MM.1S (cell line): ENCODE measurements at regions not wholly inside any gene's neighbourhood (a gene's known extent, or its start where the extent isn't known, plus 50 kb on each side); places are given as distances from the start of the nearest gene placed in this dataset.

Experiments used
- DNase-seq: peaks from one replicate; pipeline ENCODE4 v3.0.0-alpha.2; 2015
- H2AFZ ChIP-seq: fragments of 300-600 bp; sonication (generic); 2 replicates; pipeline ENCODE4 v1.6.0; 2016; ENCODE audit warnings: antibody characterized with exemption, low read length
- H3F3A ChIP-seq: fragments of 300-600 bp; sonication (generic); 2 replicates; pipeline ENCODE4 v1.6.1; 2016; ENCODE audit warnings: mild to moderate bottlenecking, antibody characterized with exemption, low read length, moderate library complexity, mixed read lengths; ENCODE audit not compliant: insufficient read depth
- H3K27ac ChIP-seq: fragments of 300-600 bp; sonication (generic); 2 replicates; pipeline ENCODE4 v1.5.1; 2016; ENCODE audit warnings: mild to moderate bottlenecking, low read length
- H3K27me3 ChIP-seq: fragments of 300-600 bp; sonication (generic); replicated peaks from 2 replicates; pipeline ENCODE4 v1.6.0; 2016; ENCODE audit warnings: low read length; ENCODE audit not compliant: insufficient read depth
- H3K36me3 ChIP-seq: fragments of 300-600 bp; sonication (generic); replicated peaks from 2 replicates; pipeline ENCODE4 v1.6.1; 2016; ENCODE audit warnings: mild to moderate bottlenecking, low read length, mixed read lengths; ENCODE audit not compliant: insufficient read depth
- H3K4me1 ChIP-seq: fragments of 300-600 bp; sonication (generic); 2 replicates; pipeline ENCODE4 v1.6.1; 2016; ENCODE audit warnings: low read length, mixed read lengths
- H3K4me2 ChIP-seq: fragments of 300-600 bp; sonication (generic); 2 replicates; pipeline ENCODE4 v1.6.0; 2016; ENCODE audit warnings: low read depth, low read length
- H3K4me3 ChIP-seq: fragments of 300-600 bp; sonication (generic); 2 replicates; pipeline ENCODE4 v1.5.1; 2016; ENCODE audit warnings: low read length, mixed read lengths
- H3K79me2 ChIP-seq: fragments of 300-600 bp; sonication (generic); 2 replicates; pipeline ENCODE4 v1.6.1; 2016; ENCODE audit warnings: mixed run types, low read length, mixed read lengths
- H3K9ac ChIP-seq: fragments of 300-600 bp; sonication (generic); 2 replicates; pipeline ENCODE4 v1.6.1; 2016; ENCODE audit warnings: low read length, mixed read lengths
- H3K9me2 ChIP-seq: fragments of 300-600 bp; sonication (generic); replicated peaks from 2 replicates; pipeline ENCODE4 v1.6.1; 2016; ENCODE audit warnings: mild to moderate bottlenecking, low read length, mixed read lengths; ENCODE audit not compliant: insufficient read depth
- H3K9me3 ChIP-seq: fragments of 300-600 bp; sonication (generic); replicated peaks from 2 replicates; pipeline ENCODE4 v1.6.1; 2016; ENCODE audit warnings: mild to moderate bottlenecking, low read length, mixed read lengths; ENCODE audit not compliant: insufficient read depth
- H4K20me1 ChIP-seq: fragments of 300-600 bp; sonication (generic); 2 replicates; pipeline ENCODE4 v1.6.1; 2016; ENCODE audit warnings: mild to moderate bottlenecking, low read length, moderate library complexity, mixed read lengths; ENCODE audit not compliant: insufficient read depth
- EZH2 ChIP-seq: fragments of 300-600 bp; sonication (generic); optimal IDR thresholded peaks from 2 replicates; pipeline ENCODE3; 2017; ENCODE audit warnings: low read depth, mild to moderate bottlenecking, antibody characterized with exemption, low read length, mixed read lengths
- EZH2phosphoT487 ChIP-seq: fragments of 300-600 bp; sonication (generic); IDR thresholded peaks from 2 replicates; pipeline ENCODE4 v1.6.1; 2018; ENCODE audit warnings: antibody characterized with exemption, low read length
- TF ChIP-seq, protein P1 (sequence below): fragments of 300-600 bp; sonication (generic); IDR thresholded peaks from 2 replicates; pipeline ENCODE4 v1.5.1; 2016; ENCODE audit warnings: antibody characterized with exemption, low read length, mixed read lengths

- no peaks in the 10 kb centered on the region for H3F3A ChIP-seq
- no peaks in the 10 kb centered on the region for H4K20me1 ChIP-seq
- H3K9me3 ChIP-seq = no peaks in the 10 kb centered on the region
- no peaks in the 10 kb centered on the region for H3K9me2 ChIP-seq
- no peak for DNase-seq
- no peak overlapping the region for H3K4me2 ChIP-seq
- H3K27ac ChIP-seq = no peak overlapping the region
- H3K4me3 ChIP-seq = no peak overlapping the region
- H3K79me2 ChIP-seq = no peaks in the 10 kb centered on the region
- H2AFZ ChIP-seq = no peak overlapping the region
- H3K27me3 ChIP-seq = no peaks in the 10 kb centered on the region
- TF ChIP-seq EZH2 (no peak), EZH2phosphoT487 (no peak)
- TF ChIP-seq, protein P1, sequence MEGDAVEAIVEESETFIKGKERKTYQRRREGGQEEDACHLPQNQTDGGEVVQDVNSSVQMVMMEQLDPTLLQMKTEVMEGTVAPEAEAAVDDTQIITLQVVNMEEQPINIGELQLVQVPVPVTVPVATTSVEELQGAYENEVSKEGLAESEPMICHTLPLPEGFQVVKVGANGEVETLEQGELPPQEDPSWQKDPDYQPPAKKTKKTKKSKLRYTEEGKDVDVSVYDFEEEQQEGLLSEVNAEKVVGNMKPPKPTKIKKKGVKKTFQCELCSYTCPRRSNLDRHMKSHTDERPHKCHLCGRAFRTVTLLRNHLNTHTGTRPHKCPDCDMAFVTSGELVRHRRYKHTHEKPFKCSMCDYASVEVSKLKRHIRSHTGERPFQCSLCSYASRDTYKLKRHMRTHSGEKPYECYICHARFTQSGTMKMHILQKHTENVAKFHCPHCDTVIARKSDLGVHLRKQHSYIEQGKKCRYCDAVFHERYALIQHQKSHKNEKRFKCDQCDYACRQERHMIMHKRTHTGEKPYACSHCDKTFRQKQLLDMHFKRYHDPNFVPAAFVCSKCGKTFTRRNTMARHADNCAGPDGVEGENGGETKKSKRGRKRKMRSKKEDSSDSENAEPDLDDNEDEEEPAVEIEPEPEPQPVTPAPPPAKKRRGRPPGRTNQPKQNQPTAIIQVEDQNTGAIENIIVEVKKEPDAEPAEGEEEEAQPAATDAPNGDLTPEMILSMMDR = no peak
- no peaks in the 10 kb centered on the region for H3K36me3 ChIP-seq
- H3K9ac ChIP-seq = no peak overlapping the region
- no peaks in the 10 kb centered on the region for H3K4me1 ChIP-seq
These were observed 237.6 kb upstream of the HDAC4 start for GRCh38 chr2:239638376-239638775.

DNA sequence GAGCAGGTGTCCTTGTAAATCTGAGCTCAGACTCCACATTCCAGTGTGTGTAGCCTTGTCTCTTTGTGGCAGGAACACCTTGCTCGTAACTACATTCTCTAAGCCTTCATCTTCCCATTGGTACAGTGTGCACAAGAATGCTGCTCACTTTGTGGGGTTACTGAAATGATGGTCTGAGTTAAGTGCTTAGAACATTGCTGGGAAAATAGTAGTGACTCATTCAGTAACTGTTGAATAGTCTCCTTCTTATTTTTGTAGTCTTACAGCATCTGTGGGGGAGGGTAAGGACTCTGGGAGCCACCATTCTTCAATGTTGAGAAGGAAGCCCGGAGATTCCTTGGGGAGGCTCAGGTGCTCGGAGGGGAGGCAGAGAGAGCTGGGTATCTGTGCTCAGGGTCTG, 236.0 kb upstream of the HDAC4 start:
- TF ChIP-seq, protein P1 = no peak
- TF ChIP-seq EZH2phosphoT487 (no peak), EZH2 (no peak)

DNA sequence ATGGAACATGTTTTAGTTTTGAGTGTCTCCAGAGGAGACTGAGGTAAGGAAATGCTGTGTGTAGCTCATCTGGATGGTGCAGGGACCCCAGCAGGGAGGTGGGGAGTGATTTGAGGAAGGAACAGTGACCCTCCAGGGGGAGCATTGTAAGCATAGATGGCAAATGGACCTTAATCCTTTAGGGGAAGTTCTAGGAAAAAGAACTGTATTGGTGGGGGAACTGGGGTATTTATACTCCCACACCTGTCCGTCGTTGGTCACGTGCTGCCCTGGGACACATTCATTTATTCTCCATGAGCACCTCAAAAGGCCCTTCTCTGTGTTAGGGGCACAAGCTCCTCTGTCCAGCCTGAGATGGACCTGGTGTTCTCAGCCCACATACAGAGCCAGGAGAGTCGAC, 233.9 kb upstream of the HDAC4 start:
- Histone ChIP-seq H3K4me2 (no peak overlapping the region), H3K27me3 (no peaks in the 10 kb centered on the region), H4K20me1 (no peaks in the 10 kb centered on the region), H3K27ac (no peak overlapping the region), H3K9ac (no peak overlapping the region), H2AFZ (no peak overlapping the region), H3K4me1 (no peaks in the 10 kb centered on the region), H3K4me3 (no peak overlapping the region), H3K9me2 (no peaks in the 10 kb centered on the region), H3K79me2 (no peaks in the 10 kb centered on the region), H3F3A (no peaks in the 10 kb centered on the region), H3K9me3 (no peaks in the 10 kb centered on the region), H3K36me3 (no peaks in the 10 kb centered on the region)
- DNase-seq = no peak
- TF ChIP-seq EZH2phosphoT487 = no peak
- TF ChIP-seq EZH2 = no peak
- TF ChIP-seq, protein P1 = no peak

More for the DNA sequence above, 236.0 kb upstream of the HDAC4 start:
- no peak for DNase-seq
- H3K4me1 ChIP-seq = no peaks in the 10 kb centered on the region
- no peak overlapping the region for H3K27ac ChIP-seq
- no peaks in the 10 kb centered on the region for H3F3A ChIP-seq
- H3K4me3 ChIP-seq = no peak overlapping the region
- no peak overlapping the region for H3K9ac ChIP-seq
- no peaks in the 10 kb centered on the region for H4K20me1 ChIP-seq
- no peaks in the 10 kb centered on the region for H3K36me3 ChIP-seq
- no peak overlapping the region for H3K4me2 ChIP-seq
- no peak overlapping the region for H2AFZ ChIP-seq
- H3K27me3 ChIP-seq = no peaks in the 10 kb centered on the region
- H3K9me3 ChIP-seq = no peaks in the 10 kb centered on the region
- H3K79me2 ChIP-seq = no peaks in the 10 kb centered on the region
- H3K9me2 ChIP-seq = no peaks in the 10 kb centered on the region
